Endothelial cell of umbilical vein (primary cell): ENCODE measurements at regions not wholly inside any gene's neighbourhood (a gene's known extent, or its start where the extent isn't known, plus 50 kb on each side); places are given as distances from the start of the nearest gene placed in this dataset.

Source experiments
- EZH2 ChIP-seq: IDR thresholded peaks from 2 replicates; pipeline ENCODE4 v1.6.1; 2012; ENCODE audit warnings: borderline replicate concordance, low read depth, mild to moderate bottlenecking, moderate library complexity, low read length, inconsistent platforms; ENCODE audit not compliant: severe bottlenecking
- POLR2AphosphoS5 ChIP-seq: IDR thresholded peaks from 2 replicates; pipeline ENCODE4 v1.6.1; 2012; ENCODE audit warnings: low read depth, mild to moderate bottlenecking, control low read depth, low read length, moderate library complexity; ENCODE audit not compliant: insufficient read depth
- TF ChIP-seq, protein P1 (sequence below): IDR thresholded peaks from 2 replicates; pipeline ENCODE4 v1.6.1; 2011; ENCODE audit not compliant: insufficient read depth, insufficient read length
- TF ChIP-seq, protein P2 (sequence below), 2 donors: IDR thresholded peaks; 1 replicate in 1 of 2; 2 replicates in 1 of 2; pipeline ENCODE4 v1.5.1; 2011; ENCODE audit warnings: low read length in 2 of 2, mild to moderate bottlenecking in 2 of 2, moderate library complexity in 2 of 2, control low read depth in 1 of 2, inconsistent platforms in 1 of 2, low read depth in 1 of 2; ENCODE audit not compliant: insufficient read depth in 1 of 2; ENCODE audit errors: extremely low read depth in 1 of 2

DNA sequence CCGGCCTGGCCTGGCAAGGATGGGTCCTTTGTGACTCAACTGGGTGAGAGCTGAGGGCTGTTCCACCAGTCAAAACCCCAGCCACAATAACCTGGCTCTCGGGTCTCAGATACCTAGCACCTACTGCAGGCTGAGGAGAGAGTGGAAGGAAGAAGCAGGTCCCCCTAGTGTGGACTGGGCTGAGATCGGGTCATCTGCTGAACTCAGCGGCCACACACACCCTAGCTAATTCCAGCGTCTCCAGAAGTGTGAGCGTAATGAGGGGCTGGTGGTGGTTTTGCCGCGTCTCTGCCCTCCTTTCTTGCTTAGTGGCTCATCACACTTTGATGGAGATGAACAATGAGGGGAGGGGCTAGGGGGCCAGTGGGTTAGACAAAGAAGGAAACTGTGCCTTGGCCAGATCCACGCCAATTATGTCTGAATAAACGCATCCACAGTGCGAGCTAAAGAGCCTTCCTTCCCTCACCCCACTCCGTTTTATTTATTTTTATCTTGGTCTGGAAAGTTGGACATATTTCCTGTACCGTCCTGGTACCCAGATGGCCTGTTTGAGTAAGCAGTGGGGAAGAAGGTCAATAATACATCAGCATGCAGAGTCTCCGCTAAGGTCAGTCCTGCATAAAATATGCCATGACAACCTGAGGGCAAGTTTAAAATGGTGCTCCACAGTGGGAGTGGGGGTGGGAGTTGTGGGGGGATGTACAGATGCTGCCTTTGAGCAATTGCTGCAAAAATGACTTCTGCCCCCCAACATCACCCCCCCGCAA lies 370.0 kb downstream of the WDR72 start:
- TF ChIP-seq POLR2AphosphoS5 (no peak), EZH2 (no peak)
- TF ChIP-seq, protein P1, sequence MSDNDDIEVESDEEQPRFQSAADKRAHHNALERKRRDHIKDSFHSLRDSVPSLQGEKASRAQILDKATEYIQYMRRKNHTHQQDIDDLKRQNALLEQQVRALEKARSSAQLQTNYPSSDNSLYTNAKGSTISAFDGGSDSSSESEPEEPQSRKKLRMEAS, result no peak
- TF ChIP-seq, protein P2, sequence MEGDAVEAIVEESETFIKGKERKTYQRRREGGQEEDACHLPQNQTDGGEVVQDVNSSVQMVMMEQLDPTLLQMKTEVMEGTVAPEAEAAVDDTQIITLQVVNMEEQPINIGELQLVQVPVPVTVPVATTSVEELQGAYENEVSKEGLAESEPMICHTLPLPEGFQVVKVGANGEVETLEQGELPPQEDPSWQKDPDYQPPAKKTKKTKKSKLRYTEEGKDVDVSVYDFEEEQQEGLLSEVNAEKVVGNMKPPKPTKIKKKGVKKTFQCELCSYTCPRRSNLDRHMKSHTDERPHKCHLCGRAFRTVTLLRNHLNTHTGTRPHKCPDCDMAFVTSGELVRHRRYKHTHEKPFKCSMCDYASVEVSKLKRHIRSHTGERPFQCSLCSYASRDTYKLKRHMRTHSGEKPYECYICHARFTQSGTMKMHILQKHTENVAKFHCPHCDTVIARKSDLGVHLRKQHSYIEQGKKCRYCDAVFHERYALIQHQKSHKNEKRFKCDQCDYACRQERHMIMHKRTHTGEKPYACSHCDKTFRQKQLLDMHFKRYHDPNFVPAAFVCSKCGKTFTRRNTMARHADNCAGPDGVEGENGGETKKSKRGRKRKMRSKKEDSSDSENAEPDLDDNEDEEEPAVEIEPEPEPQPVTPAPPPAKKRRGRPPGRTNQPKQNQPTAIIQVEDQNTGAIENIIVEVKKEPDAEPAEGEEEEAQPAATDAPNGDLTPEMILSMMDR (IDR thresholded peaks at IDR 0.05; ENCODE audit: extremely low read depth in 1 of 2, insufficient read depth in 1 of 2, low read depth in 1 of 2, low read length in 2 of 2), result no peak
